OCI-LY1 (cell line): ENCODE measurements at regions not wholly inside any gene's neighbourhood (a gene's known extent, or its start where the extent isn't known, plus 50 kb on each side); places are given as distances from the start of the nearest gene placed in this dataset.

Experiments used
- H2AFZ ChIP-seq: fragments of 200-600 bp; sonication (generic), shearing (Covaris generic); 2 replicates; pipeline ENCODE4 v1.6.0; 2014; ENCODE audit warnings: antibody characterized with exemption, mild to moderate bottlenecking, low read length
- H3F3A ChIP-seq: fragments of 200-600 bp; sonication (generic), shearing (Covaris generic); 2 replicates; pipeline ENCODE4 v1.6.0; 2014; ENCODE audit warnings: mild to moderate bottlenecking, antibody characterized with exemption, low read length, moderate library complexity; ENCODE audit not compliant: insufficient read depth
- H3K27ac ChIP-seq: fragments of 200-600 bp; sonication (generic); 2 replicates; pipeline ENCODE4 v1.5.1; 2014; ENCODE audit warnings: low read length, mixed run types, mild to moderate bottlenecking, low read depth; ENCODE audit not compliant: poor library complexity, severe bottlenecking
- H3K27me3 ChIP-seq: fragments of 200-600 bp; sonication (generic); 2 replicates; pipeline ENCODE4 v1.6.0; 2014; ENCODE audit warnings: antibody characterized with exemption, mild to moderate bottlenecking, low read length, moderate library complexity; ENCODE audit not compliant: insufficient read depth
- H3K36me3 ChIP-seq: fragments of 200-600 bp; sonication (generic); 2 replicates; pipeline ENCODE4 v1.6.1; 2014; ENCODE audit warnings: mild to moderate bottlenecking, antibody characterized with exemption, low read length, moderate library complexity, mixed read lengths; ENCODE audit not compliant: insufficient read depth
- H3K4me1 ChIP-seq: fragments of 200-600 bp; sonication (generic); 2 replicates; pipeline ENCODE4 v1.5.1; 2014; ENCODE audit warnings: mild to moderate bottlenecking, low read length, moderate library complexity; ENCODE audit not compliant: insufficient read depth, severe bottlenecking
- H3K4me2 ChIP-seq: fragments of 200-600 bp; sonication (generic), shearing (Covaris generic); 2 replicates; pipeline ENCODE4 v1.6.1; 2014; ENCODE audit warnings: low read length
- H3K4me3 ChIP-seq: fragments of 200-600 bp; sonication (generic); 2 replicates; pipeline ENCODE4 v1.5.1; 2014; ENCODE audit warnings: low read length, low read depth, mild to moderate bottlenecking, mixed read lengths; ENCODE audit not compliant: poor library complexity, severe bottlenecking
- H3K79me2 ChIP-seq: fragments of 200-600 bp; shearing (Covaris generic); 2 replicates; pipeline ENCODE4 v1.6.1; 2016; ENCODE audit warnings: mixed run types, low read length, mixed read lengths; ENCODE audit not compliant: insufficient read depth
- H3K9ac ChIP-seq: fragments of 200-600 bp; sonication (generic), shearing (Covaris generic); 2 replicates; pipeline ENCODE4 v1.6.1; 2014; ENCODE audit warnings: mild to moderate bottlenecking, low read length, mixed read lengths
- H3K9me2 ChIP-seq: fragments of 200-600 bp; sonication (generic), shearing (Covaris generic); 2 replicates; pipeline ENCODE4 v1.6.1; 2014; ENCODE audit warnings: low read depth, mild to moderate bottlenecking, low read length, mixed read lengths
- H3K9me3 ChIP-seq: fragments of 200-600 bp; shearing (Covaris generic); 2 replicates; pipeline ENCODE4 v1.6.1; 2014; ENCODE audit warnings: low read length, mixed read lengths
- H4K20me1 ChIP-seq: fragments of 200-600 bp; sonication (generic), shearing (Covaris generic); 2 replicates; pipeline ENCODE4 v1.6.0; 2016; ENCODE audit warnings: mild to moderate bottlenecking, low read length; ENCODE audit not compliant: insufficient read depth
- EZH2 ChIP-seq: fragments of 200-600 bp; sonication (generic), shearing (Covaris generic); IDR thresholded peaks from 2 replicates; pipeline ENCODE4 v1.8.0; 2017; ENCODE audit warnings: borderline replicate concordance, mixed run types, mild to moderate bottlenecking, antibody characterized with exemption, low read length, moderate library complexity, mixed read lengths
- TF ChIP-seq, protein P1 (sequence below): fragments of 200-600 bp; sonication (generic), shearing (Covaris generic); IDR thresholded peaks from 2 replicates; pipeline ENCODE4 v1.5.1; 2017; ENCODE audit warnings: mild to moderate bottlenecking, antibody characterized with exemption, low read length, moderate library complexity, mixed read lengths

DNA sequence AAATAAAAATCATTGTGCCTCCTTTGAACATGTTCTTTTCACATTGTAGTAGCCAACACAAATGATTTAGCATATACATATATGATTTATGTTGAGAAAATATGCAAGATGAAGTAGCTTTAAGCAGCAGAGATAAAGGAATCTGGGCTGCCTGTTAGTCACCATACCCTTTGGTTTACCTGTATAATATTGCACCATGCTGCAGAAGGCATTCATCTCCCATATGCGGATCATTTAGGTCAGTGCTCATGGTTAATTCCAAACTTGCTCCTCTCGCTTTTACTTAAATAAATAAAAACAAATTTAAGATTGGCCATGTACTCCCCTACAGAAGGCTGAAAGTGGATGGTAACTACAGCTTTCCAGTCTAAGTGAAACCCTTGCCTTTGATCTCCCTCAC, 86.7 kb upstream of the TBL1XR1 start:
- H3K27me3 ChIP-seq: no peaks in the 10 kb centered on the region
- H3K4me3 ChIP-seq: no peak overlapping the region
- H3K9ac ChIP-seq: no peak overlapping the region; the same call in 1 of the 2 replicates
- no peaks in the 10 kb centered on the region for H3K9me2 ChIP-seq
- H3K9me3 ChIP-seq: no peaks in the 10 kb centered on the region
- H3K4me1 ChIP-seq: peaks cover 55% of the 10 kb centered on the region
- no peaks in the 10 kb centered on the region for H3K79me2 ChIP-seq
- no peak overlapping the region; the same call in 1 of the 2 replicates for H2AFZ ChIP-seq
- H3K27ac ChIP-seq: peak overlapping the region; percentile 63
- no peaks in the 10 kb centered on the region for H4K20me1 ChIP-seq
- H3K36me3 ChIP-seq: peaks cover 3% of the 10 kb centered on the region; the same call in 1 of the 2 replicates
- peak overlapping the region; percentile 4; the same call in 1 of the 2 replicates for H3K4me2 ChIP-seq
- H3F3A ChIP-seq: 0 out of 2 replicates have a peak, but pooled peaks cover 6% of the 10 kb centered on the region
- TF ChIP-seq, protein P1, sequence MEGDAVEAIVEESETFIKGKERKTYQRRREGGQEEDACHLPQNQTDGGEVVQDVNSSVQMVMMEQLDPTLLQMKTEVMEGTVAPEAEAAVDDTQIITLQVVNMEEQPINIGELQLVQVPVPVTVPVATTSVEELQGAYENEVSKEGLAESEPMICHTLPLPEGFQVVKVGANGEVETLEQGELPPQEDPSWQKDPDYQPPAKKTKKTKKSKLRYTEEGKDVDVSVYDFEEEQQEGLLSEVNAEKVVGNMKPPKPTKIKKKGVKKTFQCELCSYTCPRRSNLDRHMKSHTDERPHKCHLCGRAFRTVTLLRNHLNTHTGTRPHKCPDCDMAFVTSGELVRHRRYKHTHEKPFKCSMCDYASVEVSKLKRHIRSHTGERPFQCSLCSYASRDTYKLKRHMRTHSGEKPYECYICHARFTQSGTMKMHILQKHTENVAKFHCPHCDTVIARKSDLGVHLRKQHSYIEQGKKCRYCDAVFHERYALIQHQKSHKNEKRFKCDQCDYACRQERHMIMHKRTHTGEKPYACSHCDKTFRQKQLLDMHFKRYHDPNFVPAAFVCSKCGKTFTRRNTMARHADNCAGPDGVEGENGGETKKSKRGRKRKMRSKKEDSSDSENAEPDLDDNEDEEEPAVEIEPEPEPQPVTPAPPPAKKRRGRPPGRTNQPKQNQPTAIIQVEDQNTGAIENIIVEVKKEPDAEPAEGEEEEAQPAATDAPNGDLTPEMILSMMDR: no peak
- TF ChIP-seq EZH2: no peak

DNA sequence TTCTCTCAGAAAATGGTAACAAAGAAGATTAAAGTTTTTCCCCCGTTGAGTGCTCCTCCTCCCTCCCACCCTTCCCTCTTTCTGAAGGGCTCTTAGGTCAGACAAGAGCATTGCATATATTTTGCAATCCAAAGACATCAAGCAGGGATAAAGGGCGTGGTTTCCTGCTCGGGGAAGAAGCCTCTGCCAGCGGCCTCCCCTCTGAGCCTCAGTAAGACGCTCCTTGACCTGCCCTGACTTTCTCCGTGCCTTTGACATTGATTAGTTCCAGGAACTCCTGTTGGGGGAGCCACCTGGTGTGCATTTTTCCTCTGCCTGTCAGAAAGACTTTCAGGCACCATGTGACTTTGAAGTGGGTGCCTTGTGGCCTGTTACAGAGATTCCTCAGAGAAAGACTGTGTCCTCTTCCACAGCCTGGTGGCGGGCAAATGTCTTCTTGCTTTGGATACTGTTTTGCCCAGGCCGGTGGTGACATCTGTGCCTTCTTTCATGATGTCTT, 87.2 kb upstream of the TBL1XR1 start:
- Histone ChIP-seq H3K36me3 (peaks cover 3% of the 10 kb centered on the region; the same call in 1 of the 2 replicates), H3K4me1 (peaks cover 55% of the 10 kb centered on the region), H3K9me3 (no peaks in the 10 kb centered on the region), H3K9ac (no peak overlapping the region; the same call in 1 of the 2 replicates), H3K9me2 (no peaks in the 10 kb centered on the region), H3F3A (0 out of 2 replicates have a peak, but pooled peaks cover 6% of the 10 kb centered on the region), H3K4me3 (no peak overlapping the region), H3K27ac (peak overlapping the region; percentile 63), H4K20me1 (no peaks in the 10 kb centered on the region), H3K27me3 (no peaks in the 10 kb centered on the region), H3K4me2 (peak overlapping the region; percentile 4; the same call in 1 of the 2 replicates), H2AFZ (peak overlapping the region; percentile 57), H3K79me2 (no peaks in the 10 kb centered on the region)
- TF ChIP-seq, protein P1: peak; percentile 41; the same call in 1 of the 2 replicates
- TF ChIP-seq EZH2: no peak

DNA sequence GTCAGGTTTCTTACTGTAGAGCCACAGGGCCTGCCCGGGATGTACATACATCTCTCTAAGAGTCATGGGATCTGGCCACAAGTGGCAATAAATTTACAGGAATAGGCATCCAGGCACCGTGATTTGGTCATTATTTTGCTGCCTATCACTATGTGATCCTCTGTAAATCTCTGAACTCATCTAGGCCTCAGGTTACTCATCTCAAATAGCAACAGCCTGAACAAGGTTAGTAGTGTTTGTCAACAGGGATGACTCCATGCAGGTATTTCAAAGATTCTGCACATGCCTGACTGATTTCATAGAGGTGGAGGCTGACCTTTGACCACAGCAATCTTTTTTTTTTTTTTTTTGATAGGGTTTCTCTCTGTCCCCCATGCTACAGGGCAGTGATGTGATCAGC, 88.8 kb upstream of the TBL1XR1 start:
- Histone ChIP-seq H3K27ac (peak overlapping the region; percentile 58), H3K79me2 (no peaks in the 10 kb centered on the region), H3K36me3 (no peaks in the 10 kb centered on the region), H3K9ac (no peak overlapping the region), H3K9me3 (no peaks in the 10 kb centered on the region), H3K4me2 (no peak overlapping the region), H2AFZ (no peak overlapping the region), H3F3A (0 out of 2 replicates have a peak, but pooled peaks cover 6% of the 10 kb centered on the region), H3K27me3 (no peaks in the 10 kb centered on the region), H3K4me1 (peaks cover 63% of the 10 kb centered on the region), H3K4me3 (no peak overlapping the region), H3K9me2 (no peaks in the 10 kb centered on the region), H4K20me1 (no peaks in the 10 kb centered on the region)
- TF ChIP-seq, protein P1: no peak
- TF ChIP-seq EZH2: no peak
